ENCODE measurements at regions not wholly inside any gene's neighbourhood (a gene's known extent, or its start where the extent isn't known, plus 50 kb on each side); places are given as distances from the start of the nearest gene placed in this dataset.

DNA sequence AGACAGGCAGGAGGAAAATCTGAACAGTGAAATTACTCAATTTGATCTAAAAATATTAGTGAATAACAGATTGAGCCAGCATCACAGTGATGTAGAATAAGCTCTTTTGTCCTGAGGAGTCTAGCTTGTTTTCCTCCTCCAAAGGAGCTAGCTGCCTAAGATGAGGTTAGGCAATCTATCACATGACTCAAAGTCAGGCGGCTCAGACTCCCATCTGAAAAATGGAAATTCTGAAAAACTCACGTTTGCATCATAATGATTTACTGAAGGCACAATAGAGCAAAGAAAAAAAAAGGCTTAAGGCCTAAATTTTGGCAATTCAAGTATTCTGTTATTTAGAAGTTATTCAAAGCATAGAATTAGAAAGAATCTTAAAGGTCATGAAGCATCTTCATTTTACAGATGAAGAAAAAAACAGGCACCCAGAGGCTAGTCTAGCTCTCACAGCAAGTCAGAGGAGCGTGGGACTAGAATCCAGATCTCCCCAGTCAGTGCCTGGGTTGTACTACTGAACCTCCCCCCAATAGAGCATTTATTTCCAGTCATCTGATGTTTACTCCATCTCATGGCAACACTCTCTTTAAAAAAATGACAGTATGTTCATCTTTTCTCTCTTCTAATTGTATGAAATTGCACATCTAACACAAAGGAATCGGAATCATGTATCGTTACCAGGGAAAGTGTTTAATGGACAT lies 62.5 kb upstream of the ATF3 start:
- no peak overlapping the region for H3K27ac ChIP-seq (ENCODE audit: low read depth in 2 of 2, low read length in 2 of 2)
- no peaks in the 10 kb centered on the region for H3K9me3 ChIP-seq (ENCODE audit: control insufficient read depth in 2 of 3, insufficient read depth in 1 of 3, low read length in 3 of 3)
- H3K9ac ChIP-seq (ENCODE audit: low read length in 3 of 3) = no peak overlapping the region
- DNase-seq (no peak), FAIRE-seq (no peak)
- intact Hi-C loops (cut with DNase I) = no loop called here
- no peak overlapping the region for H3K4me3 ChIP-seq (ENCODE audit: low read length in 3 of 3)
- no peaks in the 10 kb centered on the region for H3K27me3 ChIP-seq (ENCODE audit: control insufficient read depth, insufficient read depth, low read length)
- no peaks in the 10 kb centered on the region for H3K36me3 ChIP-seq (ENCODE audit: control insufficient read depth in 2 of 3, insufficient read depth in 3 of 3, low read length in 3 of 3)
- H3K4me1 ChIP-seq (ENCODE audit: control insufficient read depth in 2 of 3, insufficient read depth in 2 of 3, low read depth in 1 of 3, low read length in 3 of 3) = no peaks in the 10 kb centered on the region
- TF ChIP-seq, protein P1, sequence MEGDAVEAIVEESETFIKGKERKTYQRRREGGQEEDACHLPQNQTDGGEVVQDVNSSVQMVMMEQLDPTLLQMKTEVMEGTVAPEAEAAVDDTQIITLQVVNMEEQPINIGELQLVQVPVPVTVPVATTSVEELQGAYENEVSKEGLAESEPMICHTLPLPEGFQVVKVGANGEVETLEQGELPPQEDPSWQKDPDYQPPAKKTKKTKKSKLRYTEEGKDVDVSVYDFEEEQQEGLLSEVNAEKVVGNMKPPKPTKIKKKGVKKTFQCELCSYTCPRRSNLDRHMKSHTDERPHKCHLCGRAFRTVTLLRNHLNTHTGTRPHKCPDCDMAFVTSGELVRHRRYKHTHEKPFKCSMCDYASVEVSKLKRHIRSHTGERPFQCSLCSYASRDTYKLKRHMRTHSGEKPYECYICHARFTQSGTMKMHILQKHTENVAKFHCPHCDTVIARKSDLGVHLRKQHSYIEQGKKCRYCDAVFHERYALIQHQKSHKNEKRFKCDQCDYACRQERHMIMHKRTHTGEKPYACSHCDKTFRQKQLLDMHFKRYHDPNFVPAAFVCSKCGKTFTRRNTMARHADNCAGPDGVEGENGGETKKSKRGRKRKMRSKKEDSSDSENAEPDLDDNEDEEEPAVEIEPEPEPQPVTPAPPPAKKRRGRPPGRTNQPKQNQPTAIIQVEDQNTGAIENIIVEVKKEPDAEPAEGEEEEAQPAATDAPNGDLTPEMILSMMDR (IDR thresholded peaks at IDR 0.05; ENCODE audit: borderline replicate concordance, extremely low read depth, insufficient read depth) = no peak

DNA sequence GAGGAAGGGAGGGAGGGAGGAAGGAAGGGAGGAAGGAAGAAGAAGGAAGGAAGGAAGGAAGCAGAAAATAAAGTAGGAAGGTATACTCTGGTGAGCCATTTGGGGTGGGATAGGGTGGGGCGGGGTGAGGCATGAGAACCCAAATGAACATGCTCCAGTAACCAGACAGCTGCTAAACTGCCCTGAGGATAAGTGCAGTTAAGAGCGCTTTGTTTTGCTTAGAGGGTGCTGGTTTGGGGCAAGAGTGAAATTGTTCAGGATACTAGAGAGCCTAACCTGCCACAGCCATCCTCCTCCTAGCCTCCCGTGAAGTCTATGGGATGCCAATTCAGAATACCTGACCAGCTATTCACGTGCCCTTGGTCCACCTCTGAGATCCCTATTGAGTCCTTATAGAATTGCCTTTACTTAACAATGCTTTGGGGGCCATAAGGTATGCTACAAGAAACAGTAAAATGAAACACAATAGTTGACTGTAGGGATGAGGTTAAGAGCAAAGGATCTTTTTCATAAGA lies 59.0 kb upstream of the ATF3 start:
- intact Hi-C loops (cut with DNase I) = no loop called here
- Histone ChIP-seq H3K27me3 (ENCODE audit: control insufficient read depth, insufficient read depth, low read length) (no peaks in the 10 kb centered on the region), H3K27ac (ENCODE audit: low read depth in 2 of 2, low read length in 2 of 2) (no peak overlapping the region), H3K9me3 (ENCODE audit: control insufficient read depth in 2 of 3, insufficient read depth in 1 of 3, low read length in 3 of 3) (no peaks in the 10 kb centered on the region), H3K36me3 (ENCODE audit: control insufficient read depth in 2 of 3, insufficient read depth in 3 of 3, low read length in 3 of 3) (no peaks in the 10 kb centered on the region), H3K9ac (ENCODE audit: low read length in 3 of 3) (no peak overlapping the region), H3K4me3 (ENCODE audit: low read length in 3 of 3) (no peak overlapping the region), H3K4me1 (ENCODE audit: control insufficient read depth in 2 of 3, insufficient read depth in 2 of 3, low read depth in 1 of 3, low read length in 3 of 3) (no peaks in the 10 kb centered on the region)
- no peak for DNase-seq
- TF ChIP-seq, protein P1 (IDR thresholded peaks at IDR 0.05; ENCODE audit: borderline replicate concordance, extremely low read depth, insufficient read depth) = no peak
- FAIRE-seq = no peak

DNA sequence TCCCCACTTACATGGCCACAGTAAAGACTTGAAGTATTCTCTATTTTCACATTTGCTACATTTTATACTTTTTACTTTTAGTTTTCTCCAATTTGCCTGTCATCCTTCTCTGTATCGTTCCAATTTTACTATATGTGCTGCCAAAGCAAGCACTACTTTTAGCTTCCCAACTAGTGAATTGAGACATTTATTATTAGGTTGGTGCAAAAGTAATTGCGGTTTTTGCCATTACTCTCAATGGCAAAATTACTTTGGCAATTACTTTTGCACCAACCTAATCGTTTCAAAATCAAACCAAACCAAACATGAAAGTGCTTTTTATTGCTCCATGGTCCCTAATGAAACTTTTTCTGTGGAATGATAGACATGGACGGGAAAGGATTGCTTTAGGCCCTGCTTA lies 56.6 kb upstream of the ATF3 start:
- Histone ChIP-seq H3K4me3 (ENCODE audit: low read length in 3 of 3) (no peak overlapping the region), H3K27me3 (ENCODE audit: control insufficient read depth, insufficient read depth, low read length) (no peaks in the 10 kb centered on the region), H3K4me1 (ENCODE audit: control insufficient read depth in 2 of 3, insufficient read depth in 2 of 3, low read depth in 1 of 3, low read length in 3 of 3) (no peaks in the 10 kb centered on the region), H3K27ac (ENCODE audit: low read depth in 2 of 2, low read length in 2 of 2) (no peak overlapping the region), H3K36me3 (ENCODE audit: control insufficient read depth in 2 of 3, insufficient read depth in 3 of 3, low read length in 3 of 3) (no peaks in the 10 kb centered on the region), H3K9ac (ENCODE audit: low read length in 3 of 3) (no peak overlapping the region), H3K9me3 (ENCODE audit: control insufficient read depth in 2 of 3, insufficient read depth in 1 of 3, low read length in 3 of 3) (peaks cover 0 to under 1% (median 0%) of the 10 kb centered on the region in 3 donors)
- DNase-seq (no peak), FAIRE-seq (no peak)
- intact Hi-C loops (cut with DNase I) = no loop called here
- TF ChIP-seq, protein P1 (IDR thresholded peaks at IDR 0.05; ENCODE audit: borderline replicate concordance, extremely low read depth, insufficient read depth) = no peak

All from kidney (tissue), 13 donors.